ENCODE measurements at regions not wholly inside any gene's neighbourhood (a gene's known extent, or its start where the extent isn't known, plus 50 kb on each side); places are given as distances from the start of the nearest gene placed in this dataset.
A peak's percentile ranks its signal among the peaks of the same experiment; 100 is the strongest.

DNA sequence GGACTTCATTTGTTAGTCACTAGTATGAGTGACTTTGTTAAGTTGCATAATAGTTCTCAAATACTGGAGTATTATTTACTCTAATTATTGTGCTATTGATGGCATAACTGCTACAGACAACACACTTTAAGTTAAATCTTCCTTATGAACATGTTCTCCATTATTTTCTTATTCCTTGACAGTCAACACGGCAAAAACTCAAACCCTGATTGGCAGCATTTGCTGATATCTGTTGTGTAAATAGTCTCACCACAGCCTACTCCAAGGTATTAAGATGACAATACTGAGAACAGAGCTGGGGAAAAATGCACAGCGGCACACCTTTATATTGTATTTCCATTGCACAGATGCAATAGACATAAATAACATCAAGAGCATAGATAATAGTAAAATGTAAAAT lies 568.0 kb upstream of the AADAT start:
- H3K4me1 ChIP-seq (ENCODE audit: control insufficient read depth in 1 of 2, insufficient read depth in 2 of 2, low read length in 2 of 2), result peaks cover 0 to 2% of the 10 kb centered on the region in 2 experiments
- H3K79me1 ChIP-seq (ENCODE audit: low read length), result no peaks in the 10 kb centered on the region
- H4K12ac ChIP-seq (ENCODE audit: low read depth, low read length), result no peak overlapping the region
- no peak for DNase-seq
- H3K27me3 ChIP-seq (ENCODE audit: insufficient read depth, low read length), result no peaks in the 10 kb centered on the region
- no peak overlapping the region for H3K4me3 ChIP-seq (ENCODE audit: low read depth, low read length)
- no peak overlapping the region for H2AK5ac ChIP-seq (ENCODE audit: low read length)
- H2BK5ac ChIP-seq (ENCODE audit: low read depth, low read length, poor library complexity), result no peak overlapping the region
- no peak overlapping the region for H3K27ac ChIP-seq (ENCODE audit: low read depth, low read length)
- H4K8ac ChIP-seq (ENCODE audit: low read depth, low read length), result no peak overlapping the region
- no peak overlapping the region for H3K9ac ChIP-seq (ENCODE audit: low read length)
- no peak overlapping the region for H3K18ac ChIP-seq (ENCODE audit: low read length)
- H3K23ac ChIP-seq (ENCODE audit: low read length), result no peak overlapping the region
- no peak overlapping the region for H3K4ac ChIP-seq (ENCODE audit: low read depth, low read length)
- H2BK120ac ChIP-seq (ENCODE audit: insufficient read depth, low read length, poor library complexity), result no peak overlapping the region
- WGBS (ENCODE audit: extremely low coverage, insufficient coverage, insufficient read length), result no CpG with 5 or more reads among the region's 2 CpGs
- H3K9me3 ChIP-seq (ENCODE audit: insufficient read depth, low read depth, low read length), result no peaks in the 10 kb centered on the region
- H3K14ac ChIP-seq (ENCODE audit: low read length), result no peak overlapping the region
- no peak overlapping the region for H2BK12ac ChIP-seq (ENCODE audit: low read length)
- no peaks in the 10 kb centered on the region for H3K36me3 ChIP-seq (ENCODE audit: control insufficient read depth in 1 of 2, insufficient read depth in 2 of 2, low read length in 2 of 2)
- H4K91ac ChIP-seq (ENCODE audit: low read depth, low read length), result no peak overlapping the region
- no peak overlapping the region for H2AFZ ChIP-seq (ENCODE audit: insufficient read depth, low read length, poor library complexity)
- H3K4me2 ChIP-seq (ENCODE audit: low read length), result no peak overlapping the region
- no peaks in the 10 kb centered on the region for H3K79me2 ChIP-seq (ENCODE audit: control insufficient read depth, insufficient read depth, low read length, poor library complexity)

DNA sequence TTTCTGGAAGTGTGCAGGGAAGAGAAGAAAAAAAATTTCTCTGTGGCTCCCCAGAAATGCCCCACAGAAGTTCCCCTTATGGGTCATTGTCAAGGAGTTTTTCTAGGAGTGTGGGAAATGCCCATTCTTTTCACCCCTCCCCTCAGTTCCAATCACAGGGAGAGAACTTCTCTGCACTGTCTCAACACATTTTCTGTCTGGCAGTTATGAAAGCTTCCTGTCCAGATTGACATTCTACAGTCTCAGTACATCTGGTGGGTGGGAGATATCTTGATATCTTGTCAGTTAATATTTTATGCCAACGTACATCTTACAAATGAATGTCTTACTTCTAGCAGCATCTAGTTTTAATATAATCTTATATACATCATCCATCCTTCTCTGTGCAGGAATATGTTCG lies 566.8 kb upstream of the AADAT start:
- Histone ChIP-seq H2BK12ac (ENCODE audit: low read length) (no peak overlapping the region), H3K9me3 (ENCODE audit: insufficient read depth, low read depth, low read length) (no peaks in the 10 kb centered on the region), H3K27me3 (ENCODE audit: insufficient read depth, low read length) (no peaks in the 10 kb centered on the region), H2BK5ac (ENCODE audit: low read depth, low read length, poor library complexity) (no peak overlapping the region), H2AK5ac (ENCODE audit: low read length) (no peak overlapping the region), H3K4me3 (ENCODE audit: low read depth, low read length) (no peak overlapping the region), H3K9ac (ENCODE audit: low read length) (no peak overlapping the region), H3K4me2 (ENCODE audit: low read length) (no peak overlapping the region), H2BK120ac (ENCODE audit: insufficient read depth, low read length, poor library complexity) (no peak overlapping the region), H3K18ac (ENCODE audit: low read length) (no peak overlapping the region), H4K91ac (ENCODE audit: low read depth, low read length) (no peak overlapping the region), H3K14ac (ENCODE audit: low read length) (no peak overlapping the region), H3K27ac (ENCODE audit: low read depth, low read length) (no peak overlapping the region), H4K12ac (ENCODE audit: low read depth, low read length) (no peak overlapping the region), H3K23ac (ENCODE audit: low read length) (no peak overlapping the region), H3K4ac (ENCODE audit: low read depth, low read length) (no peak overlapping the region), H2AFZ (ENCODE audit: insufficient read depth, low read length, poor library complexity) (no peak overlapping the region), H3K4me1 (ENCODE audit: control insufficient read depth in 1 of 2, insufficient read depth in 2 of 2, low read length in 2 of 2) (peaks cover 0 to 2% of the 10 kb centered on the region in 2 experiments), H3K36me3 (ENCODE audit: control insufficient read depth in 1 of 2, insufficient read depth in 2 of 2, low read length in 2 of 2) (no peaks in the 10 kb centered on the region), H3K79me1 (ENCODE audit: low read length) (no peaks in the 10 kb centered on the region), H4K8ac (ENCODE audit: low read depth, low read length) (no peak overlapping the region), H3K79me2 (ENCODE audit: control insufficient read depth, insufficient read depth, low read length, poor library complexity) (no peaks in the 10 kb centered on the region)
- no peak for DNase-seq
- WGBS (ENCODE audit: extremely low coverage, insufficient coverage, insufficient read length), result no CpG with 5 or more reads among the region's 2 CpGs

DNA sequence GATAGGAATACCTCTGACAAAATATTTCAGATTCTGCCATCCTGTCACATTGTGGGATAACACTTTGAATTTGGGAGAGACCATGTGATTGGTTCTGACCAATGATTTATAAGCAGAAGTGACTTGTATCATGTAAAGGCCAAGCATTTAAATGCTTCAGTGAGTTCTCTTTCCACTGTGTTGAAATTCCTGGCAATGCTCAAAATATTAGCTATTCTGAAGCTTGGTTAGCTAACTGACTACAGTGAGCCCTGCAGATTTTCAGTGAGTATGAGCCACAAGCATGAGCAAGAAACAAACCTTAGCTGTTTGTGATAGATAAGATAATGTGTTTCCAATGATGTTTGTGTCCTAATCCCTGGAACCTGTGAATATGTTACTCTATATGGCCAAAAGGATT lies 562.8 kb upstream of the AADAT start:
- Histone ChIP-seq H4K91ac (ENCODE audit: low read depth, low read length) (no peak overlapping the region), H3K79me2 (ENCODE audit: control insufficient read depth, insufficient read depth, low read length, poor library complexity) (no peaks in the 10 kb centered on the region), H3K4ac (ENCODE audit: low read depth, low read length) (no peak overlapping the region), H3K36me3 (ENCODE audit: control insufficient read depth in 1 of 2, insufficient read depth in 2 of 2, low read length in 2 of 2) (no peaks in the 10 kb centered on the region), H2AFZ (ENCODE audit: insufficient read depth, low read length, poor library complexity) (no peak overlapping the region), H4K8ac (ENCODE audit: low read depth, low read length) (no peak overlapping the region), H3K27me3 (ENCODE audit: insufficient read depth, low read length) (no peaks in the 10 kb centered on the region), H3K27ac (ENCODE audit: low read depth, low read length) (no peak overlapping the region), H3K4me3 (ENCODE audit: low read depth, low read length) (no peak overlapping the region), H3K18ac (ENCODE audit: low read length) (no peak overlapping the region), H3K9me3 (ENCODE audit: insufficient read depth, low read depth, low read length) (no peaks in the 10 kb centered on the region), H2BK5ac (ENCODE audit: low read depth, low read length, poor library complexity) (no peak overlapping the region), H3K4me1 (ENCODE audit: control insufficient read depth in 1 of 2, insufficient read depth in 2 of 2, low read length in 2 of 2) (peaks cover 0 to 2% of the 10 kb centered on the region in 2 experiments), H2AK5ac (ENCODE audit: low read length) (no peak overlapping the region), H3K9ac (ENCODE audit: low read length) (no peak overlapping the region), H2BK120ac (ENCODE audit: insufficient read depth, low read length, poor library complexity) (no peak overlapping the region), H3K4me2 (ENCODE audit: low read length) (no peak overlapping the region), H2BK12ac (ENCODE audit: low read length) (no peak overlapping the region), H3K79me1 (ENCODE audit: low read length) (no peaks in the 10 kb centered on the region), H4K12ac (ENCODE audit: low read depth, low read length) (no peak overlapping the region), H3K14ac (ENCODE audit: low read length) (no peak overlapping the region), H3K23ac (ENCODE audit: low read length) (no peak overlapping the region)
- DNase-seq, result peak in 1 of 2 donors; percentile 9

DNA sequence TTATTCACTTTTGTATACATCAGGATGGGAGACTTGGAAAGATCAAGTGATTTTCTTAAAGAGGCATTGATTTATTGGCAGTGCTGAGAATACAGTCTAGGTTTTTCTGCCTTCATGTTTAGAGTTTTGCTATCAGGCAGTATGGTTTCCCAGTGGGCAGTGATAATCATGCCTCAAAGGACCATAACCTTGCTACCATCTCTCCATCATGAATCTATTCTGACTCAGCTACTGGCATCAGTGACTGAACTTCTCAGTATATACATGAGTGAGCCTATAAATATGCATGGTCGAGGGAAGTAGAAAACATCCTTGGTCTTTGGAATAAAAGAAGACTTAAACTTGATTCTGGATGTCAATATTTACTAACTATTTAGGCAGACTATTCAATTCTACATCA lies 562.0 kb upstream of the AADAT start:
- WGBS (ENCODE audit: extremely low coverage, insufficient coverage, insufficient read length), result no CpG with 5 or more reads among the region's 1 CpG
- Histone ChIP-seq H3K4me3 (ENCODE audit: low read depth, low read length) (no peak overlapping the region), H2AK5ac (ENCODE audit: low read length) (no peak overlapping the region), H3K4me1 (ENCODE audit: control insufficient read depth in 1 of 2, insufficient read depth in 2 of 2, low read length in 2 of 2) (peaks cover 0 to 2% of the 10 kb centered on the region in 2 experiments), H3K18ac (ENCODE audit: low read length) (no peak overlapping the region), H3K4ac (ENCODE audit: low read depth, low read length) (no peak overlapping the region), H2AFZ (ENCODE audit: insufficient read depth, low read length, poor library complexity) (no peak overlapping the region), H3K9ac (ENCODE audit: low read length) (no peak overlapping the region), H2BK120ac (ENCODE audit: insufficient read depth, low read length, poor library complexity) (no peak overlapping the region), H4K91ac (ENCODE audit: low read depth, low read length) (no peak overlapping the region), H2BK5ac (ENCODE audit: low read depth, low read length, poor library complexity) (no peak overlapping the region), H2BK12ac (ENCODE audit: low read length) (no peak overlapping the region), H3K36me3 (ENCODE audit: control insufficient read depth in 1 of 2, insufficient read depth in 2 of 2, low read length in 2 of 2) (no peaks in the 10 kb centered on the region), H3K23ac (ENCODE audit: low read length) (no peak overlapping the region), H3K27ac (ENCODE audit: low read depth, low read length) (no peak overlapping the region), H4K12ac (ENCODE audit: low read depth, low read length) (no peak overlapping the region), H3K27me3 (ENCODE audit: insufficient read depth, low read length) (no peaks in the 10 kb centered on the region), H3K14ac (ENCODE audit: low read length) (no peak overlapping the region), H3K79me2 (ENCODE audit: control insufficient read depth, insufficient read depth, low read length, poor library complexity) (no peaks in the 10 kb centered on the region), H3K79me1 (ENCODE audit: low read length) (no peaks in the 10 kb centered on the region), H3K4me2 (ENCODE audit: low read length) (no peak overlapping the region), H4K8ac (ENCODE audit: low read depth, low read length) (no peak overlapping the region), H3K9me3 (ENCODE audit: insufficient read depth, low read depth, low read length) (no peaks in the 10 kb centered on the region)
- no peak for DNase-seq
